ENCODE measurements at regions not wholly inside any gene's neighbourhood (a gene's known extent, or its start where the extent isn't known, plus 50 kb on each side); places are given as distances from the start of the nearest gene placed in this dataset.

GRCh38 chr20:52798124-52798523 is 174.0 kb upstream of the TSHZ2 start:
- no peak overlapping the region for H3K27ac Mint-ChIP-seq
- no peaks in the 10 kb centered on the region; the same call in 1 of the 2 replicates for H3K27me3 Mint-ChIP-seq (ENCODE audit: insufficient read depth)
- DNase-seq, result no peak
- no peaks in the 10 kb centered on the region for H3K4me1 Mint-ChIP-seq (ENCODE audit: low read depth)
- H3K4me3 Mint-ChIP-seq, result no peak overlapping the region
- no peaks in the 10 kb centered on the region for H3K36me3 Mint-ChIP-seq (ENCODE audit: low read depth)
- TF ChIP-seq CTCF (IDR thresholded peaks at IDR 0.05), result no peak
- peaks cover 68% of the 10 kb centered on the region for H3K9me3 Mint-ChIP-seq

- Mint-ChIP-seq H3K27ac (no peak overlapping the region), H3K36me3 (ENCODE audit: low read depth) (no peaks in the 10 kb centered on the region), H3K9me3 (peaks cover 62% of the 10 kb centered on the region), H3K4me3 (no peak overlapping the region), H3K27me3 (ENCODE audit: insufficient read depth) (no peaks in the 10 kb centered on the region; the same call in 1 of the 2 replicates), H3K4me1 (ENCODE audit: low read depth) (no peaks in the 10 kb centered on the region)
- DNase-seq, result no peak
- no peak for TF ChIP-seq CTCF (IDR thresholded peaks at IDR 0.05)
These were observed 177.3 kb upstream of the TSHZ2 start for GRCh38 chr20:52794853-52795252.

GRCh38 chr20:52793339-52793963 is 178.7 kb upstream of the TSHZ2 start:
- H3K27ac Mint-ChIP-seq, result no peak overlapping the region
- no peaks in the 10 kb centered on the region for H3K4me1 Mint-ChIP-seq (ENCODE audit: low read depth)
- H3K9me3 Mint-ChIP-seq, result peaks cover 58% of the 10 kb centered on the region
- no peak overlapping the region for H3K4me3 Mint-ChIP-seq
- no peaks in the 10 kb centered on the region; the same call in 1 of the 2 replicates for H3K27me3 Mint-ChIP-seq (ENCODE audit: insufficient read depth)
- DNase-seq, result no peak
- H3K36me3 Mint-ChIP-seq (ENCODE audit: low read depth), result peaks cover 3% of the 10 kb centered on the region; the same call in 1 of the 2 replicates
- TF ChIP-seq CTCF (IDR thresholded peaks at IDR 0.05), result no peak

GRCh38 chr20:52791091-52791490 is 181.1 kb upstream of the TSHZ2 start:
- no peak overlapping the region for H3K27ac Mint-ChIP-seq
- no peaks in the 10 kb centered on the region; the same call in 1 of the 2 replicates for H3K27me3 Mint-ChIP-seq (ENCODE audit: insufficient read depth)
- H3K9me3 Mint-ChIP-seq, result peaks cover 43% of the 10 kb centered on the region
- no peaks in the 10 kb centered on the region for H3K4me1 Mint-ChIP-seq (ENCODE audit: low read depth)
- no peak for DNase-seq
- peaks cover 4% of the 10 kb centered on the region; the same call in 1 of the 2 replicates for H3K36me3 Mint-ChIP-seq (ENCODE audit: low read depth)
- no peak for TF ChIP-seq CTCF (IDR thresholded peaks at IDR 0.05)
- H3K4me3 Mint-ChIP-seq, result no peak overlapping the region

GRCh38 chr20:52789716-52790115 is 182.4 kb upstream of the TSHZ2 start:
- Mint-ChIP-seq H3K9me3 (peaks cover 41% of the 10 kb centered on the region), H3K4me1 (ENCODE audit: low read depth) (no peaks in the 10 kb centered on the region), H3K36me3 (ENCODE audit: low read depth) (peaks cover 4% of the 10 kb centered on the region; the same call in 1 of the 2 replicates), H3K27ac (no peak overlapping the region), H3K27me3 (ENCODE audit: insufficient read depth) (no peaks in the 10 kb centered on the region; the same call in 1 of the 2 replicates), H3K4me3 (no peak overlapping the region)
- TF ChIP-seq CTCF (IDR thresholded peaks at IDR 0.05), result no peak
- no peak for DNase-seq
